HEK293 (cell line): ENCODE measurements at regions not wholly inside any gene's neighbourhood (a gene's known extent, or its start where the extent isn't known, plus 50 kb on each side); places are given as distances from the start of the nearest gene placed in this dataset.

Experiments
- CTCF ChIA-PET: fragments of 350-600 bp; formaldehyde crosslinking; extraction: SDS; loops from one replicate; lab custom pipeline; 2021; ENCODE audit warnings: antibody characterized with exemption; lab: Yijun Ruan, JAX
- POLR2A ChIA-PET: fragments of 300-600 bp; formaldehyde crosslinking; extraction: SDS; loops from one replicate; lab custom pipeline; 2020; ENCODE audit warnings: antibody characterized with exemption, inconsistent platforms; lab: Yijun Ruan, JAX
- H3K27ac ChIP-seq: fragments of 200-500 bp; sonication (Bioruptor generic); 2 replicates; pipeline ENCODE4 v1.5.1; 2014; ENCODE audit warnings: low read depth, low read length, control low read depth, inconsistent platforms; ENCODE audit errors: extremely low read depth
- H3K36me3 ChIP-seq, 2 experiments: fragments of 200-500 bp in 1 of 2; sonication (Bioruptor generic) in 1 of 2; 1 replicate in 1 of 2; 2 replicates in 1 of 2; pipeline ENCODE4 v1.5.1; 2014 to 2017; ENCODE audit warnings: inconsistent platforms in 2 of 2, low read length in 2 of 2; ENCODE audit not compliant: control insufficient read depth in 2 of 2, insufficient read depth in 1 of 2
- H3K4me1 ChIP-seq: fragments of 200-500 bp; sonication (Bioruptor generic); 2 replicates; pipeline ENCODE4 v1.5.1; 2014; ENCODE audit warnings: mild to moderate bottlenecking, low read length, inconsistent platforms; ENCODE audit not compliant: control insufficient read depth, insufficient read depth
- H3K4me3 ChIP-seq: 2 replicates; pipeline ENCODE4 v1.5.1; 2011; ENCODE audit warnings: low read depth, mild to moderate bottlenecking, control low read depth, low read length, moderate library complexity
- H3K9me3 ChIP-seq: fragments of 200-500 bp; sonication (Bioruptor generic); 2 replicates; pipeline ENCODE4 v1.5.1; 2014; ENCODE audit warnings: low read depth, low read length, inconsistent platforms; ENCODE audit not compliant: control insufficient read depth, insufficient read depth
- AEBP2 ChIP-seq: fragments of 450-650 bp; formaldehyde crosslinking; IDR thresholded peaks from 2 replicates; pipeline ENCODE4 v1.5.1; 2016; ENCODE audit warnings: missing biosample characterization, missing genetic modification characterization, borderline replicate concordance
- FEZF1 ChIP-seq: fragments of 450-650 bp; formaldehyde crosslinking; IDR thresholded peaks from 2 replicates; pipeline ENCODE4 v1.5.1; 2016; ENCODE audit warnings: missing biosample characterization, missing genetic modification characterization
- MEIS1 ChIP-seq: sonication (generic); formaldehyde crosslinking; IDR thresholded peaks from 2 replicates; pipeline ENCODE4 v1.8.1; 2022; ENCODE audit warnings: missing genetic modification reagents, mild to moderate bottlenecking, borderline replicate concordance
- OSR2 ChIP-seq: fragments of 450-650 bp; formaldehyde crosslinking; IDR thresholded peaks from 2 replicates; pipeline ENCODE4 v1.5.1; 2016; ENCODE audit warnings: missing biosample characterization, missing genetic modification characterization
- YY1 ChIP-seq: fragments of 450-650 bp; formaldehyde crosslinking; IDR thresholded peaks from 2 replicates; pipeline ENCODE4 v1.5.1; 2018; ENCODE audit warnings: missing biosample characterization, missing genetic modification characterization
- ZNF10 ChIP-seq: fragments of 450-650 bp; formaldehyde crosslinking; IDR thresholded peaks from 2 replicates; pipeline ENCODE4 v1.5.1; 2017; ENCODE audit warnings: missing biosample characterization, missing genetic modification characterization
- ZNF114 ChIP-seq: fragments of 450-650 bp; formaldehyde crosslinking; IDR thresholded peaks from 2 replicates; pipeline ENCODE4 v1.5.0; 2017; ENCODE audit warnings: missing biosample characterization, missing genetic modification characterization
- ZNF138 ChIP-seq: fragments of 450-650 bp; formaldehyde crosslinking; IDR thresholded peaks from 2 replicates; pipeline ENCODE4 v1.5.1; 2016; ENCODE audit warnings: missing biosample characterization, missing genetic modification characterization, borderline replicate concordance
- ZNF174 ChIP-seq: fragments of 450-650 bp; formaldehyde crosslinking; IDR thresholded peaks from 2 replicates; pipeline ENCODE4 v1.5.0; 2017; ENCODE audit warnings: missing biosample characterization, mild to moderate bottlenecking, missing genetic modification characterization
- ZNF311 ChIP-seq: fragments of 450-650 bp; formaldehyde crosslinking; IDR thresholded peaks from 2 replicates; pipeline ENCODE4 v1.5.1; 2017; ENCODE audit warnings: missing biosample characterization, missing genetic modification characterization, borderline replicate concordance
- ZNF350 ChIP-seq: fragments of 450-650 bp; formaldehyde crosslinking; IDR thresholded peaks from 2 replicates; pipeline ENCODE4 v1.5.0; 2017; ENCODE audit warnings: missing biosample characterization, mild to moderate bottlenecking, missing genetic modification characterization
- ZNF362 ChIP-seq: fragments of 450-650 bp; formaldehyde crosslinking; IDR thresholded peaks from 2 replicates; pipeline ENCODE4 v1.5.1; 2016; ENCODE audit warnings: missing biosample characterization, missing genetic modification characterization
- ZNF426 ChIP-seq: fragments of 450-650 bp; formaldehyde crosslinking; IDR thresholded peaks from 2 replicates; pipeline ENCODE4 v1.5.1; 2017; ENCODE audit warnings: missing biosample characterization, missing genetic modification characterization, mild to moderate bottlenecking, inconsistent platforms, moderate library complexity
- ZNF433 ChIP-seq: fragments of 450-650 bp; formaldehyde crosslinking; IDR thresholded peaks from 2 replicates; pipeline ENCODE4 v1.5.1; 2016; ENCODE audit warnings: missing biosample characterization, missing genetic modification characterization, low read depth
- ZNF473 ChIP-seq: fragments of 450-650 bp; formaldehyde crosslinking; IDR thresholded peaks from 2 replicates; pipeline ENCODE4 v1.5.1; 2017; ENCODE audit warnings: missing biosample characterization, missing genetic modification characterization
- ZNF501 ChIP-seq: fragments of 450-650 bp; formaldehyde crosslinking; IDR thresholded peaks from 2 replicates; pipeline ENCODE4 v1.5.1; 2016; ENCODE audit warnings: missing biosample characterization, missing genetic modification characterization
- ZNF544 ChIP-seq: fragments of 450-650 bp; formaldehyde crosslinking; IDR thresholded peaks from 2 replicates; pipeline ENCODE4 v1.5.0; 2017; ENCODE audit warnings: missing biosample characterization, missing genetic modification characterization
- ZNF785 ChIP-seq: fragments of 450-650 bp; formaldehyde crosslinking; IDR thresholded peaks from 2 replicates; pipeline ENCODE4 v1.5.1; 2016; ENCODE audit warnings: missing biosample characterization, missing genetic modification characterization
- TF ChIP-seq, protein P1 (sequence below): fragments of 450-650 bp; formaldehyde crosslinking; IDR thresholded peaks from 2 replicates; pipeline ENCODE4 v1.5.1; 2016; ENCODE audit warnings: missing biosample characterization, missing genetic modification characterization

GRCh38 chr14:71636076-71636475, 296.2 kb upstream of the RGS6 start:
- ChIA-PET CTCF (interaction anchor here (0.6 kb wide), 1 partner anchor 101 kb away, joined by 7 read pairs; no protein-coding TSS in a partner anchor), POLR2A (no interaction called here)
- no peak overlapping the region for H3K27ac ChIP-seq
- H3K9me3 ChIP-seq: no peaks in the 10 kb centered on the region
- H3K36me3 ChIP-seq: no peaks in the 10 kb centered on the region
- TF ChIP-seq, protein P1, sequence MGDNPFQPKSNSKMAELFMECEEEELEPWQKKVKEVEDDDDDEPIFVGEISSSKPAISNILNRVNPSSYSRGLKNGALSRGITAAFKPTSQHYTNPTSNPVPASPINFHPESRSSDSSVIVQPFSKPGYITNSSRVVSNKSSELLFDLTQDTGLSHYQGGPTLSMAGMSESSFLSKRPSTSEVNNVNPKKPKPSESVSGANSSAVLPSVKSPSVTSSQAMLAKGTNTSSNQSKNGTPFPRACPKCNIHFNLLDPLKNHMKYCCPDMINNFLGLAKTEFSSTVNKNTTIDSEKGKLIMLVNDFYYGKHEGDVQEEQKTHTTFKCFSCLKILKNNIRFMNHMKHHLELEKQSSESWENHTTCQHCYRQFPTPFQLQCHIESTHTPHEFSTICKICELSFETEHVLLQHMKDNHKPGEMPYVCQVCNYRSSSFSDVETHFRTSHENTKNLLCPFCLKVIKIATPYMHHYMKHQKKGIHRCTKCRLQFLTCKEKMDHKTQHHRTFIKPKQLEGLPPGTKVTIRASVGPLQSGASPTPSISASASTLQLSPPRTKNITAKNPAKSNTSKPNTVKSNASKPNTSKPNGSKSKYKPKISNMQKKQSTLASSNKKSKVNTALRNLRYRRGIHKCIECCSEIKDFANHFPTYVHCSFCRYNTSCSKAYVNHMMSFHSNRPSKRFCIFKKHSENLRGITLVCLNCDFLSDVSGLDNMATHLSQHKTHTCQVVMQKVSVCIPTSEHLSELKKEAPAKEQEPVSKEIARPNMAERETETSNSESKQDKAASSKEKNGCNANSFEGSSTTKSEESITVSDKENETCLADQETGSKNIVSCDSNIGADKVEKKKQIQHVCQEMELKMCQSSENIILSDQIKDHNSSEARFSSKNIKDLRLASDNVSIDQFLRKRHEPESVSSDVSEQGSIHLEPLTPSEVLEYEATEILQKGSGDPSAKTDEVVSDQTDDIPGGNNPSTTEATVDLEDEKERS: no peak
- no peak for TF ChIP-seq YY1 (tag by site-specific recombination)
- H3K4me1 ChIP-seq: no peaks in the 10 kb centered on the region
- no peak overlapping the region for H3K4me3 ChIP-seq

- Histone ChIP-seq H3K9me3 (no peaks in the 10 kb centered on the region), H3K4me1 (no peaks in the 10 kb centered on the region), H3K4me3 (no peak overlapping the region), H3K27ac (no peak overlapping the region), H3K36me3 (no peaks in the 10 kb centered on the region)
- POLR2A ChIA-PET: no interaction called here
- CTCF ChIA-PET: no interaction called here
- TF ChIP-seq ZNF544: no peak
- TF ChIP-seq ZNF785 (tag by site-specific recombination): no peak
- no peak for TF ChIP-seq ZNF473
- no peak for TF ChIP-seq ZNF501
- no peak for TF ChIP-seq ZNF362 (tag by site-specific recombination)
- no peak for TF ChIP-seq OSR2 (tag by site-specific recombination)
- no peak for TF ChIP-seq ZNF350
- TF ChIP-seq AEBP2 (tag by site-specific recombination): no peak
- TF ChIP-seq ZNF433 (tag by site-specific recombination): no peak
- TF ChIP-seq ZNF174 (tag by site-specific recombination): no peak
- TF ChIP-seq ZNF114 (tag by site-specific recombination): no peak
- TF ChIP-seq MEIS1 (CRISPR knock-in tag): no peak
- TF ChIP-seq ZNF426 (tag by site-specific recombination): no peak
- TF ChIP-seq ZNF10 (tag by site-specific recombination): no peak
- TF ChIP-seq ZNF311 (tag by site-specific recombination): no peak
- TF ChIP-seq ZNF138 (tag by site-specific recombination): no peak
- TF ChIP-seq FEZF1 (tag by site-specific recombination): no peak
Observed at GRCh38 chr14:71636820-71637471, 295.3 kb upstream of the RGS6 start.
